HG03108 (cell line): ENCODE measurements at regions not wholly inside any gene's neighbourhood (a gene's known extent, or its start where the extent isn't known, plus 50 kb on each side); places are given as distances from the start of the nearest gene placed in this dataset.

Experiments used
- ATAC-seq: cut with Tn5 transposase; IDR thresholded peaks from one replicate; pipeline ENCODE4 v1.9.1; 2021; ENCODE audit warnings: moderate library complexity; ENCODE audit not compliant: unreplicated experiment

- ATAC-seq, result no peak
These were observed 340.8 kb downstream of the BCAT1 start for GRCh38 chr12:24608108-24608507.

- no peak for ATAC-seq
These were observed 343.0 kb downstream of the BCAT1 start for GRCh38 chr12:24605916-24606315.

- no peak for ATAC-seq
These were observed 343.4 kb downstream of the BCAT1 start for GRCh38 chr12:24605466-24605865.

GRCh38 chr12:24603371-24603770, 345.5 kb downstream of the BCAT1 start:
- ATAC-seq, result no peak

GRCh38 chr12:24600996-24601395, 347.9 kb downstream of the BCAT1 start:
- no peak for ATAC-seq

- no peak for ATAC-seq
These were observed 348.4 kb downstream of the BCAT1 start for GRCh38 chr12:24600551-24600950.

GRCh38 chr12:24599736-24600135, 349.2 kb downstream of the BCAT1 start:
- no peak for ATAC-seq

GRCh38 chr12:24597580-24597979, 351.3 kb downstream of the BCAT1 start:
- ATAC-seq, result no peak

- ATAC-seq, result no peak
These were observed 352.0 kb downstream of the BCAT1 start for GRCh38 chr12:24596768-24597388.

GRCh38 chr12:24595652-24596235, 353.2 kb downstream of the BCAT1 start:
- no peak for ATAC-seq

GRCh38 chr12:24591715-24592440, 357.0 kb downstream of the BCAT1 start:
- no peak for ATAC-seq

GRCh38 chr12:24591079-24591626, 357.7 kb downstream of the BCAT1 start:
- ATAC-seq, result no peak

GRCh38 chr12:24586293-24586692, 362.6 kb downstream of the BCAT1 start:
- no peak for ATAC-seq

GRCh38 chr12:24584032-24584675, 364.7 kb downstream of the BCAT1 start:
- no peak for ATAC-seq

GRCh38 chr12:24582954-24583601, 365.8 kb downstream of the BCAT1 start:
- no peak for ATAC-seq

GRCh38 chr12:24574538-24574937, 374.4 kb downstream of the BCAT1 start:
- ATAC-seq, result no peak

GRCh38 chr12:24573621-24574020, 375.3 kb downstream of the BCAT1 start:
- no peak for ATAC-seq

- no peak for ATAC-seq
These were observed 383.6 kb downstream of the BCAT1 start for GRCh38 chr12:24565300-24565699.

- no peak for ATAC-seq
These were observed 386.0 kb downstream of the BCAT1 start for GRCh38 chr12:24562771-24563431.
